ENCODE measurements at regions not wholly inside any gene's neighbourhood (a gene's known extent, or its start where the extent isn't known, plus 50 kb on each side); places are given as distances from the start of the nearest gene placed in this dataset.

DNA sequence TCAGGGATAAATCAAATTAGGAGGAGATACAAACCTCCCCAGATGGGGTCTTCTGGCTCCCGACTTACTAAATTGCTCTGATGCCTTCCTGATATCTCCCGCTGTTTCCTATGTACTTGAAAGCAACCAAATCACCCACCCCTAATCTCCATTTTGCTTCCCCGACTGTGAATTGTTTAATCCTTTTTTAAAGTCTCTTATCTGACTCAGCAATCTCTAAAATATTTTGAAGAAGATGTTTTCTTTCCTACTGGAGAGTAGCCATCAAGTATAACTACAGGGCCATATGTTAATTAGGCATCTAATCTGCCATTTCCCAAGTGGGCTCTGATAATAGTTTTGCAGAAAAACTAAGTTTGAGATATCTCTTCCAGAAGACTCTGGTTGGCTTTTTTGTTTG, 365.2 kb upstream of the MAF start:
- DNase-seq, result no peak
- Histone ChIP-seq H3K27ac (ENCODE audit: low read depth, low read length) (no peak overlapping the region), H3K14ac (ENCODE audit: low read length) (no peak overlapping the region), H2BK12ac (ENCODE audit: low read length) (no peak overlapping the region), H2BK5ac (ENCODE audit: low read depth, low read length, poor library complexity) (no peak overlapping the region), H3K27me3 (ENCODE audit: insufficient read depth, low read length) (no peaks in the 10 kb centered on the region), H4K12ac (ENCODE audit: low read depth, low read length) (no peak overlapping the region), H3K4ac (ENCODE audit: low read depth, low read length) (no peak overlapping the region), H4K91ac (ENCODE audit: low read depth, low read length) (no peak overlapping the region), H3K9me3 (ENCODE audit: insufficient read depth, low read depth, low read length) (no peaks in the 10 kb centered on the region), H3K79me1 (ENCODE audit: low read length) (no peaks in the 10 kb centered on the region), H3K79me2 (ENCODE audit: control insufficient read depth, insufficient read depth, low read length, poor library complexity) (no peaks in the 10 kb centered on the region), H2BK120ac (ENCODE audit: insufficient read depth, low read length, poor library complexity) (no peak overlapping the region), H2AK5ac (ENCODE audit: low read length) (no peak overlapping the region), H3K4me2 (ENCODE audit: low read length) (no peak overlapping the region), H3K36me3 (ENCODE audit: control insufficient read depth in 1 of 2, insufficient read depth in 2 of 2, low read length in 2 of 2) (no peaks in the 10 kb centered on the region), H4K8ac (ENCODE audit: low read depth, low read length) (no peak overlapping the region), H3K9ac (ENCODE audit: low read length) (no peak overlapping the region), H3K18ac (ENCODE audit: low read length) (no peak overlapping the region), H2AFZ (ENCODE audit: insufficient read depth, low read length, poor library complexity) (no peak overlapping the region), H3K4me3 (ENCODE audit: low read depth, low read length) (no peak overlapping the region), H3K4me1 (ENCODE audit: control insufficient read depth in 1 of 2, insufficient read depth in 2 of 2, low read length in 2 of 2) (peaks cover 0 to 2% of the 10 kb centered on the region in 2 experiments), H3K23ac (ENCODE audit: low read length) (no peak overlapping the region)
- no CpG with 5 or more reads among the region's 3 CpGs for WGBS (ENCODE audit: extremely low coverage, insufficient coverage, insufficient read length)

DNA sequence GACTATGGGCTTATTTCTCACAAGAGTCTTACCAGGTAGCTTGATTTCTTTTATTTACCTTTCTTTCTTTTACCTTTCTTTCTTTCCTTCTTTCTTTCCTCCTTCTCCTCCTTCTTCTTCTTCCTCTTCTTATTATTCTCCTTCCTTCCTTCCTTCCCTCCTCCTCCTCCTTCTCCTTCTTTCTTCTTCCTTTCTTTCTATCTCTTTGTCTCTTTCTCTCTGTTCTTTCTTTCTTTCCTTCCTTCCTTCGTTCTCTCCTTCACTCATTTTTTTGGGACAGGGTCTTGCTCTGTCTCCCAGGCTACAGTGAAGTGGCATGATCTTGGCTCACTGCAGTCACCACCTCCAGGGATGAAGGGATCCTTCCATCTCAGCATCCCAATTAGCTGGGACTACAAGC, 363.6 kb upstream of the MAF start:
- Histone ChIP-seq H4K12ac (ENCODE audit: low read depth, low read length) (no peak overlapping the region), H2AFZ (ENCODE audit: insufficient read depth, low read length, poor library complexity) (no peak overlapping the region), H2AK5ac (ENCODE audit: low read length) (no peak overlapping the region), H3K4me1 (ENCODE audit: control insufficient read depth in 1 of 2, insufficient read depth in 2 of 2, low read length in 2 of 2) (no peaks in the 10 kb centered on the region), H3K14ac (ENCODE audit: low read length) (no peak overlapping the region), H3K79me2 (ENCODE audit: control insufficient read depth, insufficient read depth, low read length, poor library complexity) (no peaks in the 10 kb centered on the region), H3K4ac (ENCODE audit: low read depth, low read length) (no peak overlapping the region), H3K18ac (ENCODE audit: low read length) (no peak overlapping the region), H3K36me3 (ENCODE audit: control insufficient read depth in 1 of 2, insufficient read depth in 2 of 2, low read length in 2 of 2) (no peaks in the 10 kb centered on the region), H3K23ac (ENCODE audit: low read length) (no peak overlapping the region), H4K8ac (ENCODE audit: low read depth, low read length) (no peak overlapping the region), H4K91ac (ENCODE audit: low read depth, low read length) (no peak overlapping the region), H3K4me2 (ENCODE audit: low read length) (no peak overlapping the region), H3K27ac (ENCODE audit: low read depth, low read length) (no peak overlapping the region), H2BK120ac (ENCODE audit: insufficient read depth, low read length, poor library complexity) (no peak overlapping the region), H3K4me3 (ENCODE audit: low read depth, low read length) (no peak overlapping the region), H3K27me3 (ENCODE audit: insufficient read depth, low read length) (no peaks in the 10 kb centered on the region), H3K79me1 (ENCODE audit: low read length) (no peaks in the 10 kb centered on the region), H2BK12ac (ENCODE audit: low read length) (no peak overlapping the region), H2BK5ac (ENCODE audit: low read depth, low read length, poor library complexity) (no peak overlapping the region), H3K9me3 (ENCODE audit: insufficient read depth, low read depth, low read length) (no peaks in the 10 kb centered on the region), H3K9ac (ENCODE audit: low read length) (no peak overlapping the region)
- no peak for DNase-seq
- no CpG with 5 or more reads among the region's 1 CpG for WGBS (ENCODE audit: extremely low coverage, insufficient coverage, insufficient read length)

DNA sequence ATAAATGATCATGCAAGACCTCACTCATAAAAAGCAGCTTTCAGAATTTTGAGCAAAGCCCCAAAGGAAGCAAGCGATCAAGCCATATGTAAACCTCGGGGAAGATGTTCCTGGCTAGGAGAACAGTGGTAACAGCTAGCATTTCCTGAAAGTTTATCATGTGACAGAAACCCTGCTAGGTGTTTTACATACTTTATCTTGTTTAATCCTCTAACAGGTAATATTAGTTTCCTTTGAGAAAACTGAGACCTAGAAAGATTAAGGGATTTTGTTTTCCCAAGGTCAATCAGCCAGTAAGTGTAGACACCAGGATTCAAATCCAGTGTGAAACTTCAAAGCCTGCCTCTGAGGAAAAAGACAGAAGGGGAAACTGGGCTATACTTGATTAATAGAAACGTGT, 362.4 kb upstream of the MAF start:
- no peak overlapping the region for H3K27ac ChIP-seq (ENCODE audit: low read depth, low read length)
- no peak overlapping the region for H3K14ac ChIP-seq (ENCODE audit: low read length)
- no peaks in the 10 kb centered on the region for H3K36me3 ChIP-seq (ENCODE audit: control insufficient read depth in 1 of 2, insufficient read depth in 2 of 2, low read length in 2 of 2)
- H4K91ac ChIP-seq (ENCODE audit: low read depth, low read length), result no peak overlapping the region
- no peaks in the 10 kb centered on the region for H3K4me1 ChIP-seq (ENCODE audit: control insufficient read depth in 1 of 2, insufficient read depth in 2 of 2, low read length in 2 of 2)
- WGBS (ENCODE audit: extremely low coverage, insufficient coverage, insufficient read length), result no CpG with 5 or more reads among the region's 3 CpGs
- H2AK5ac ChIP-seq (ENCODE audit: low read length), result no peak overlapping the region
- no peak overlapping the region for H3K4me3 ChIP-seq (ENCODE audit: low read depth, low read length)
- no peaks in the 10 kb centered on the region for H3K79me2 ChIP-seq (ENCODE audit: control insufficient read depth, insufficient read depth, low read length, poor library complexity)
- DNase-seq, result no peak
- H3K23ac ChIP-seq (ENCODE audit: low read length), result no peak overlapping the region
- H3K79me1 ChIP-seq (ENCODE audit: low read length), result no peaks in the 10 kb centered on the region
- H3K18ac ChIP-seq (ENCODE audit: low read length), result no peak overlapping the region
- H3K9ac ChIP-seq (ENCODE audit: low read length), result no peak overlapping the region
- H3K4ac ChIP-seq (ENCODE audit: low read depth, low read length), result no peak overlapping the region
- no peak overlapping the region for H2BK120ac ChIP-seq (ENCODE audit: insufficient read depth, low read length, poor library complexity)
- H3K27me3 ChIP-seq (ENCODE audit: insufficient read depth, low read length), result no peaks in the 10 kb centered on the region
- H2BK12ac ChIP-seq (ENCODE audit: low read length), result no peak overlapping the region
- H2AFZ ChIP-seq (ENCODE audit: insufficient read depth, low read length, poor library complexity), result no peak overlapping the region
- H3K9me3 ChIP-seq (ENCODE audit: insufficient read depth, low read depth, low read length), result no peaks in the 10 kb centered on the region
- H2BK5ac ChIP-seq (ENCODE audit: low read depth, low read length, poor library complexity), result no peak overlapping the region
- H3K4me2 ChIP-seq (ENCODE audit: low read length), result no peak overlapping the region
- no peak overlapping the region for H4K8ac ChIP-seq (ENCODE audit: low read depth, low read length)
- no peak overlapping the region for H4K12ac ChIP-seq (ENCODE audit: low read depth, low read length)

DNA sequence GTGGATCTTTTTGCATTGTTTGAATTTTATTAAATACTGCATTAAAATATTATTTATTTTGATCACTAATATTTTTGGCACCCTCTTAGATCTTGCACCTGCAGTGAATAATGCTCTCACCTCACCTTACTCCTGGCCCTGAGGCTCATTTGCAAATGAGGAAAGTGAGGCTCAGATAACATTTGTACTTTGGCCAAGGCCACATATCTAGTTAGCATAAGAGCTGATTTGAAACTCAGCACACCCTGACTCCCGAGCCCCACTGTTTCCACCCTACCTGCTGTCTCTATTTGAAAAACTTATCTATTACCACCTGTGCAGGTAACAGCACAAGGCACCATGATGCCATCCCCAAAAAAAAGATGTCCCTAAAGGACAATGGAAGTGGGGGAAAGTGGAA, 358.7 kb upstream of the MAF start:
- Histone ChIP-seq H3K18ac (ENCODE audit: low read length) (no peak overlapping the region), H3K79me2 (ENCODE audit: control insufficient read depth, insufficient read depth, low read length, poor library complexity) (no peaks in the 10 kb centered on the region), H3K4me1 (ENCODE audit: control insufficient read depth in 1 of 2, insufficient read depth in 2 of 2, low read length in 2 of 2) (no peaks in the 10 kb centered on the region), H2BK5ac (ENCODE audit: low read depth, low read length, poor library complexity) (no peak overlapping the region), H4K12ac (ENCODE audit: low read depth, low read length) (no peak overlapping the region), H2BK12ac (ENCODE audit: low read length) (no peak overlapping the region), H3K9me3 (ENCODE audit: insufficient read depth, low read depth, low read length) (no peaks in the 10 kb centered on the region), H2BK120ac (ENCODE audit: insufficient read depth, low read length, poor library complexity) (no peak overlapping the region), H3K27ac (ENCODE audit: low read depth, low read length) (no peak overlapping the region), H2AK5ac (ENCODE audit: low read length) (no peak overlapping the region), H3K4ac (ENCODE audit: low read depth, low read length) (no peak overlapping the region), H4K91ac (ENCODE audit: low read depth, low read length) (no peak overlapping the region), H3K4me2 (ENCODE audit: low read length) (no peak overlapping the region), H3K36me3 (ENCODE audit: control insufficient read depth in 1 of 2, insufficient read depth in 2 of 2, low read length in 2 of 2) (no peaks in the 10 kb centered on the region), H3K27me3 (ENCODE audit: insufficient read depth, low read length) (no peaks in the 10 kb centered on the region), H3K4me3 (ENCODE audit: low read depth, low read length) (no peak overlapping the region), H2AFZ (ENCODE audit: insufficient read depth, low read length, poor library complexity) (no peak overlapping the region), H3K23ac (ENCODE audit: low read length) (no peak overlapping the region), H3K9ac (ENCODE audit: low read length) (no peak overlapping the region), H4K8ac (ENCODE audit: low read depth, low read length) (no peak overlapping the region), H3K14ac (ENCODE audit: low read length) (no peak overlapping the region), H3K79me1 (ENCODE audit: low read length) (no peaks in the 10 kb centered on the region)
- WGBS (ENCODE audit: extremely low coverage, insufficient coverage, insufficient read length), result no CpG with 5 or more reads among the region's 1 CpG
- no peak for DNase-seq

All from trophoblast cell (in vitro differentiated cells and primary cell).